Stimulated activated CD8-positive, alpha-beta memory T cell treated with anti-CD3 and anti-CD28 coated beads, Interleukin-2, amount 100 ng/mL, for 1 hour (primary cell): ENCODE measurements at regions not wholly inside any gene's neighbourhood (a gene's known extent, or its start where the extent isn't known, plus 50 kb on each side); places are given as distances from the start of the nearest gene placed in this dataset.

Source experiments
- DNase-seq, 2 donors: peaks; one replicate each; pipeline ENCODE4 v3.0.0-alpha.2; 2020; ENCODE audit warnings: low read depth in 2 of 2

DNA sequence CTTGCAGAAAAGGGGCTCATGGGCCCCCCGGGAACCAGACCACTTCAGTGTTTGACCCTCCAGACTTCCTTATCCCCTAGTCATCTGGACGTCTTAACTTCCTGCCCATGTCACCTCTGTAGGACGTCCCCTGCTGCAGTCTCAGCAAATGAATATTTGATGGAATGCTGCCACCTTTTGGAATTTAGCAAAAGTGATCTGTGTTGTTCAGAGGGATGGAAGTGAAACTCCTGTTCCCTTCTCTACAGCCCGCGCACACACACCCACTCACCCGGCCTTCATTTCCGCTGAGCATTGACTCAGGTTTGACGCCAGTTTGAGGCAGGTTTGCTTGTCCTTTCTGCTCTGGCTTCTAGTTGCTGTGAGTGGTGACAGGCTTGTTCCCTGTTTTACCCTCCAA lies 507.2 kb upstream of the EEF2KMT start:
- no peak for DNase-seq

DNA sequence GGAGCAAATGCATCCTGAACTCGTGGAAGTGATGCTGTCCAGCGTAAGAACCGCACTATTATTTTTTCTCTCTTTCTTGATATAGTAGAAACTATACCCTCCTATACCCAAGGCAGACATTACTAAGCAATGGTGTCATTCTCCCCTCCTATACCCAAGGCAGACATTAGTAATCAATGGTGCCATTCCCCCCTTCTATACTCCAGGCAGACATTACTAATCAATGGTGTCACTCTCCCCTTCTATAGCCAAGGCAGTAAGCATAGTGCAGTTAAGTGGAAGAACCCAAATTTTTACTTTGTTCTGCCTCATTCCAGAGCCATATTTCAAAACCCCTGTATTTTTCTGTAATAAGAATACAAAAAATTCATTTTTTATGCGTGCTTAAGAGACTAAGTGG lies 506.2 kb upstream of the EEF2KMT start:
- no peak for DNase-seq

DNA sequence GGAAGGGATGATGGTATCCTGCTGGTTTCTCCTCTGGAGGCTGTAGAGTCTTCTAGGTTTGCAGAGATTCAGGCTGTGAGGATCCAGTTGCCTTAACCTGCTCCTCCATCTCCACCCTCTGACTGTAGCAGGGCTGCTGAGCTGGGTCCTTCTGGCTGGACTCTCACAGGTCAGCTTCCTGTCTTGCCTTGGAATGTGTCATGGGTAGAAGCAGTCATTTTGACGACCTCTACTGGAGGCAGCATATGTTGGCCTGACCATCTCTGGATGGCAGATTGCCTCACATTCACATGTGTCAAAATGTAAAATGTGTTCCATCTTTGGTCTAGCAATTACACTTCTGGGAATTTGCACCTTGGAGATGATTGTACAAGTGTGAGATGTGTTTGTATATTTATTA lies 504.4 kb upstream of the EEF2KMT start:
- no peak for DNase-seq

DNA sequence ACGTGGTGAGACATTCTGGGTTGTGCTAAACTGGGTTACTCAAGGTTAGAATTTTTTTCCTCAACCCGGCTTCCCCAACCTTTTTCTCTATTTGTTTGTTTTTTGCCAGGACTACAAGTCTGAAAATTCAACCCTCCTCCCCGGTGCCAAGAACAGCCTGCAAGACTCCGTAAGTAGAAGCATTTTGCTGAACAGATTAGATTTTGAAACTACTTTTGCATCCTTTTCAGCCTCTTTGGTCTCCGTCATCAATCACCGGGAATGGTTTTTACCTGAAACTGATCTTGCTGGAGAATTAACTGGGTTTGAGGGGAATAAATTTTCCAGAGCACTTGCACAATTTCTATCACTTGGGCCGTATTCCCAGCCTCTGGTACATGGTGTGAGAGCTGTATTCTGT lies 501.2 kb upstream of the EEF2KMT start:
- no peak for DNase-seq

DNA sequence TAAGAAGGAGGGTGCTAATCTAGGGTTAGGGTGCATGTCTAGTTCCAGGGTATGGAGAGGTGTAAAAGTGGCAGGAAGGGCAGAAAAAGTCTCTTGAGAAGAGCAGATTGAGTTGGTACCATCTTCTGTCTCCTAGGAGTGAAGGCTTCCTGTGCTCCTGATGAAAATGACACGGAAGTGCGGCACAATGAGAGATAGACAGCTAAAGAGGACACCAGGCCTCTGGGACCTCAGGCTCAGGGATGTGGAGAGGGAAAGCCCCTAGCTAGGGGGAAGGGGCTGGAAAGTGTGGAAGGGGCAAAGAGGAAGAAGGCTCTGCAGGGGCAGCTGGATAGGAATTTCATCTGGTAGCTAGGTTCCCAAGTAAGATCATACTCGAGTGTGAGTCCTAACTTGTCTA lies 498.3 kb upstream of the EEF2KMT start:
- DNase-seq, result no peak

DNA sequence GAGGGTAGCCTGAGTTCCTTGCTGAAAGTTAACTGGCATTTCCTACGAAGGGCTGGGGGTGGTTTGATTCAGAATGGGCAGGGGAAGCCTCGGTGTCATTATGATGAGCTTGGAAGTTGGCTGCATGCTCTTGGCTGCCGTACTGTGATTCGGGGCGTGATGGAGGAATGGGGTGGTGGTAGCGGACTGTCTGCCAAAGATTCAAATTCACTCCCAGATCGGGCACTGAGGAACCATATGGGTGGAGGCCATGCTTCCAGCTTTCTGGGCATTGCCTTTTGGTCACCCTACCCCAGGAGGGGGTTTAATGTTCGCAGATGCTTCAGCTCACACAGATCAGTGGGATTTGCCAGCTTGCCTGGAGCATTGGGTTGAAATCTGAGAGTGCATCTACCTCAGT lies 492.8 kb upstream of the EEF2KMT start:
- no peak for DNase-seq

DNA sequence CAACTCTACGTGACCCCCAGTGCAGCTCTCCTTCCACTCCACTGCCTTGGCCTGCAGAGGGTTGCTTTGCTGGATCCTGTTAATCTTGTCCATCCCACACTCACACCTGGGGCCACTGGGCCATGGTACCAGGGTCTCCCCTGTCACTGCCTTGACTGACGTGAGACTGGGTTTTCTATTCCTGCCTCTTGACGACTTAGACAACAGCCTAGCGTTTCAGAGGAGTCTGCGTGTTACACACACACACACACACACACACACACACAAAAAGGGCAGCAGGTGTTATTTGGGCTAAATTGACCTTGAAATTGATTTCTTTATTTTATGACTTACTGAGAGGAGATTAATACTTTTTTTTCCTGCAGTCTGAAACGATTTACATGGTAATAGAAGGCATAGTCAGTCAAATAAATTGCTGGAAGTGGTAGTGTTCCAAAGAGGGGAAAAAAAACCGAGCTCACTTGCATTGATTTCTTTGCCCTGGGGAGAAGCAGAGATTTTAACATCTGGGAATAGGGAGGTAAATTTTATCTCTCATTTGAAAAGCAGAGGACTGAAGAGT lies 492.3 kb upstream of the EEF2KMT start:
- DNase-seq, result no peak

DNA sequence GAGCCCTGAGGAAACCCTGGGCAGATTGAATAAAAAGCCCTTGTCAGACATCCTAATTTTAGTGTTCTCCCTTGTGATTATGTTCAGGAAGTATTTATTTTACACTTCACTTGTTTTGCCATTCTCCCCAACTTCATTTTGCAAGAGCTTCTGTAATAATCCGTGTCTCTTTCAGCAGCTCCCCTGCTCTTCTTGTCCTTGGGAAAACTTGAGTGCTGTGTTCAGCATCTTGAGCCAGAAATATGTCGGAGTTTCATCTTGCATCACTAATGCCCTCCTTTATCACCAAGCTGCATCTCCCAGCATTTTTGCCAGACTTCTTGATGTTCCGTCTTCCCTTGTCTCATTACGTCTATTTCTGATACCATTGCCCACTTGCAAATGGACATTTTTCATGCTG lies 486.5 kb upstream of the EEF2KMT start:
- no peak for DNase-seq

DNA sequence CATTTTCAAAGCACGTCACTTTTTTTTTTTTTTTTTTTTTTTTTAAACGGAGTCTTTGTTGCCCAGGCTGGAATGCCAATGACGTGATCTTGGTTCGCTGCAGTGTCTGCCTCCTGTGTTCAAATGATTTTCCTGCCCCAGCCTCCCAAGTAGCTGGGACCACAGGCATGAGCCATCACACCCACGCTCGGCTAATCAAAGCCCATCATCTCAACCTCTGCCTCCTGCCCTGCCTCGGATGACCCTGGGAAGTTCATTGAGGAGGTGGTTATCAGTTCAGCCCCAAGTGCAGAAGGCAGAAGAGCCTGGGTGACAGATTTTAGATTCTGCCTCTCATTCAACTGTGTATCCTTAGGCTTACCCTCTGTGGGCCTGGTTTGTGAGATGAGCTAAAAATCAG lies 484.9 kb upstream of the EEF2KMT start:
- DNase-seq, result no peak

DNA sequence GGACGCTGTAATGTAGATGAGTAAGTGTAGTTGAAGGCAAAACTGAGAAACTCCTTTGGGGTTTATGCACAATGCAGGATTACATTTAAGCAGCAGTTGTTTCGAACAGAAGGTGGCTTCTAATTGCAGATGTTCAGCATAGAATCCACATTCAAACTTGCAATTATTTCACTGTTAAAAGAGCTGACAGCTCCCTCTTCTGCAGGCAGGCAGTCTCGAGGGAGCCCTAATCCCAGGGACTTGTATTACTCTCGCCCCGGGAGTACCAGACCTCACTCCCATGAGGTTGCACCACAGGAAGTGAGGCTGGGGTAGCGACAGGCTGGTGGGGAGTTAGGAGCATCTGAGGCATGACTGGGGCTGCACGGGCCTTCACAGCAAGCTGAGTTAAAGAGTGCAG lies 484.3 kb upstream of the EEF2KMT start:
- no peak for DNase-seq

DNA sequence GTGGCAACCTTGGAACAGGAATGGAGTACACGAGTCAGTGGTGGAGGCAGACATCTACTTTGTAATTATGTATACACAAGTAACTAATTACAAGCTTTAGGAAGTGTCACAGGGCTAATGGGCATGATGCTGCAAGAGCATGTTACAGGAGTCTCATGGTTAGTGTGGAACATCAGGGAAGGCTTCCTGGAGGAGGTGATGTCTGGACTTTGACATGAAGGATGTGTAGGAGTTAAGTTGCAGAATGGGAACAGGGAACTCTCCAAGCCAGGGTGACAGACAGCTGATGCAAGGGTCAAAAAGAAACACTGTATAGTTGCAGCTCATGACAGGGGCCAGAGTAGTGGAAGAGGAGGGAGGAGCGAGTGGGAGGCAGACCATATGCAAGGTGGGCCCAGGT lies 483.8 kb upstream of the EEF2KMT start:
- no peak for DNase-seq

DNA sequence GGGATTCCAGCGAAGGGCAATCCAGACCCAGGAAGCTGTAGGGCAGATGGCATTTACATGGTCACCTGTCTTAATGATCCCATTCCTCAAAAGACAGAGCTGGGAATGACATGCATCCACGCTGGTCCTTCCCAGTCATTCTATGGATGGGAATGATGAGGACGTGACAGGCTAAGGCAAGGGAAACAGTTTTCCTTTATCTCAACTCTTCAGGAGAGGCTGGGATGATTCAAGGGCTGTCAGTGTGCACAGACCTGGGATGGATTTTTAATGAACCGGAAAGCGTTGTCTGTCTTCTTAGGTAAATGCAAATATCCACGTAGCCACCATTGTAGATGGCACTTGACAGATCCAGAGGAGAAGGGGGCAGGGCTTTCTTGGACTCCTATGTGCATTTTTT lies 483.2 kb upstream of the EEF2KMT start:
- no peak for DNase-seq

DNA sequence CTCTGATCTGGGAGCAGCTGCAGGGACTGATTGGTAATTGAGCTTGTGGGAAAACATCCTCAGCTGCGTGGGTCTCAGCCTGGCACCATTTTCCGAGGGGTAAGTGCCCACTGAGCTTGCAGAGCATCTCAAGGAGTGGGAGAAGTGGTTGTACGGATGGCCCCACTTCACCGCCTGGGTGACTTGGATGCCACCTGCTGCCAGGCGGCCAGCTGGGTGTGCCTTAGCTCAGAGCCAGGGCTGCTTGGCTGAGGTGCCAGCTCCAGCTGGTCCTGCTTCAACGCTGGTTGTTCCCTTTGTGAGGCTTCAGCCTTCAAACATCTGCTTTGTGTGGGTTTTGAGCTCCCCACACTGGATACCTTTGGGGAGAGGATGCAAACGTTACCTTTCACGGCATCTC lies 482.7 kb upstream of the EEF2KMT start:
- DNase-seq, result no peak

DNA sequence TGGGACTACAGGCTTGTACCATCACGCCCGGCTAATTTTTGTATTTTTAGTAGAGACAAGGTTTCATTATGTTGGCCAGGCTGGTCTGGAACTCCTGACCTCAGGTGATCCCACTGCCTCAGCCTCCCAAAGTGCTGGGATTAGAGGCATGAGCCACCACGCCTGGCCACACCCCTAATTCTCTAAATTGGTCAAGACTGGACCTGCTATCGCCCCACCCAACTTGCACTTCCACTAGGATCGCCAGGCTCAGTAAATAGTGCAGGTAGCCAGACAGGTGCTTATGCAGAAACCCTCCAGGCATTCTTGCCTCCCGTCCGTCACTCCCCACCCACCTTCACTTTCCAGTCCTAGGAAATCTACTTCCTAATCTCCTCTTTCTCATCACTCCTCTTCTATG lies 481.4 kb upstream of the EEF2KMT start:
- no peak for DNase-seq

DNA sequence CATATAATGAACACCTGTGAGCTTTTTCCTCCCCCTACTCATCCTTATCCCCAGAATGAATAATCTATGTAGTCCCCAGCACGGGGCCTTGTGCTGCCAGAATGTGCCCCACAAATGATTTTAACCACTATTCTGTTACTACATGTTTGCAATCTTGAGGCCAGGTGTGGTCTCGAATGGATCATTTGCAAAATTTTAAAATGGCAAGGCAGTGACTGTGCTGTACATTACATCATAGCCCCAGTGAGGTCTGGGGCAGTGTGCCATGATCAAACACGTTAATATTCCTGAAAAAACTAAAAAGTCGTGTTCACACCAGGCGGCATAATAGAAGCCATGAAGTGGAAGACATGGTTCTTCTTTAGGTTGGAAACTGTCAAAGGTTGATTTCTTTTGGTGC lies 479.9 kb upstream of the EEF2KMT start:
- DNase-seq, result no peak

DNA sequence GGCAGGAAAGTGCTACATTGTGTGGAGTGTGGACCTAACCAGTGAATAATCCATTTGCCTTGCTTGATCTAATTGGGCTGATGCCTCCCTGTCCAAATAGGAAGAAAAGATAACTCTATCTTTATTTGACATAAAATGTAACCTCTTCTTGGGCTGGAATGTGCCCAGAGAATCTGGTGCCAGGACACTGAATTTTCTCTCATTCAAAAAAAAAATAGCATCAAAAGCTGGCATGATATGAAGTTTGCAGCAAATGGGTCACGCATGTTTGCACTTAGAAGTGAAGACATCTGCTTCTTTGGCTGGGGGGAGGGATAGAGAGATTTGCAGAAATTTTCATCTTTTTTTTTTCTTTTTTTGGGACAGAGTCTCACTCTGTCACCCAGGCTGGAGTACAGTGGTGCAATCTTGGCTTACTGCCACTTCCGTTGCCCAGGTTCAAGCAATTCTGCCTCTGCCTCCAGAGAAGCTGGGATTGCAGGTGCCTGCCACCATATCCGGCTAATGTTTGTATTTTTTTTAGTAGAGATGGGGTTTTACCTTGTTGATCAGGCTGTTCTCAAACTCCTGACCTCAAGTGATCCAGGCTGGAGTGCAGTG lies 478.2 kb upstream of the EEF2KMT start:
- no peak for DNase-seq

DNA sequence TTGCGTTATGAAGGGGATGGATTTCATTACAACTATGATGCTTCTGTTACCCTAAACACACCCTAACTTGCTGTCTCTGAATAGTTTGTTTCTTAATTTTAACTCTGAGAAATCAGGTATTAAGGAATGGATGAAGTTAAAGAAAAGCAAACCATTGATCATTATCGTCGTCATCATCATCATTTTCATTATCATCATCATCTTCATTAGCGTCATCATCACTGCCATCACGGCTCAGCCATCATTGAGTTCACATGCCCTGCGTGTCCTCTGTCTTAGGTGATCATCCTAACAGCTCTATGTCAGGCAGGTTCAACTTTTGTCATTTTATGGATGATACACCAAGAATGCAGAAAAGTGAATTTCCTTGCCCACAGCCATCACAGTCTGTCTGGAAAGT lies 477.5 kb upstream of the EEF2KMT start:
- no peak for DNase-seq

DNA sequence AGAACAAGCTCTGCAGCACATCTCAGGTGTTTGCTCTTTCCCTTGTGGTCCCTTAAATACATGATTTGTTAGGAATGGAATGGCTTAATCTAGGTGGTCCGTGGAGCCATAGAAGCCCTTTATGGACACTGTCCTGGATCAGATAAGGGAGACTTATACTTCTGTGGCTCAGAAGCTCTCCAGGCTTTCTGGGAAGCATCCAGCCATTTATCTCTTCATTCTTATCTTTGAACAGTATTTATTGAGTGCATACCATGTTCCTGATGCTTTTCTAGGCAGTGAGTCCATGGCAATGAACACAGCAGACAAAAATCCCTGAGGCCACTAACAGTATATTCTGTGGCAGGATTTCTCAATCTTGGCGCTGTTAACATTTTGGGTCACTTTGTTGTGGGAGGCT lies 474.5 kb upstream of the EEF2KMT start:
- DNase-seq, result no peak

DNA sequence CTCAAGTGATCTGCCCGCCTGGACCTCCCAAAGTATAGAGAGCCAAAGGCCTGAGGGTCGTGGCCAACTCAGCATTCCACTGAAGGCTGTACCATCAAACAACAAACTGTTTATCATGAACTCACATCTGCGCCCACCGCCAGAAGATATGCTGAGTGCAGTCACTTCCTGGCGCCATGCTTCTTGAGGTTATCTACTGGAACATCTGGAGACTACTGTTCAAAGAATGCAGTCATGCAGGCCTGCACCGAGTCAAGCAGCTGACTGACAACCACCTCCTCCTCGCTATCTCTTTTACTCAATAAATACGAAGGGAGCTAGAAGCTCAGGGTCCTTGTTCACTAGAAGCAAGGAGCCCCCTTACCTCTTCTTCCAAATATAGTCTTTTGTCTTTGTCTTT lies 473.9 kb upstream of the EEF2KMT start:
- DNase-seq, result no peak

DNA sequence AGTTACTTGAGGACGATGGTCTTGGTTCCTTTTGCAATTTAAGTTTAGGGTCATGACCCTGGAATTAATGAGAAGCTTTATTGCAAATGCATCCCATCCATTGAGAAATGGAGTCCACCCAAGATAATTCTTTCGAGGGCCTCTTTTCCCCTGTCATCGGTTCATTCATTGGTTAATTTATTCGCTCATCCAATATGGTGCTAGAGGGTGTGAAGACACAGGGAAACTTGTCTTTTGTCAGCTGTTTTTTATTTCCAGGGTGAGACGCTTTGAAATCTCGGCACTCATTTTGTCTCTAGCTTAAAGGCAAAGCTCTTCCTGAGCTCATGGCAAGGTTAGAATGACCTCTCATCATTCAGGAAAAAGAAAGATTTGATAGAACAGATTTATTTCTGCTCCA lies 464.2 kb upstream of the EEF2KMT start:
- no peak for DNase-seq

DNA sequence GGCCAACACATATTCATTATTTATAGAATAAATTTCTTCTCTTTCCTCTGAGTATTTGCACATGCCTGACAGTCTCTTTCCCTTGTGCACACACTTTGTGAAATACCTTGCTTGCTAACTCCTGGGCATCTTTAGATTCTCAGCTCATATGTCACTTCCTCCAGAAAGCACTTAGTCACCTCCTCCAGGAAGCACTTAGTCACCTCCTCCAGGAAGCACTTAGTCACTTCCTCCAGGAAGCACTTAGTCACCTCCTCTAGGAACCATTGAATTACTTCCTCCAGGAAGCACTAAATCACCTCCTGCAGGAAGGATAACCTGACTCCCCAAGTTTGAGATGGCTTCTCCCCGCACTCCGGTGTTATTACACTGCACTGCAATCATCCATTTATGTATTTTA lies 462.5 kb upstream of the EEF2KMT start:
- DNase-seq, result no peak

DNA sequence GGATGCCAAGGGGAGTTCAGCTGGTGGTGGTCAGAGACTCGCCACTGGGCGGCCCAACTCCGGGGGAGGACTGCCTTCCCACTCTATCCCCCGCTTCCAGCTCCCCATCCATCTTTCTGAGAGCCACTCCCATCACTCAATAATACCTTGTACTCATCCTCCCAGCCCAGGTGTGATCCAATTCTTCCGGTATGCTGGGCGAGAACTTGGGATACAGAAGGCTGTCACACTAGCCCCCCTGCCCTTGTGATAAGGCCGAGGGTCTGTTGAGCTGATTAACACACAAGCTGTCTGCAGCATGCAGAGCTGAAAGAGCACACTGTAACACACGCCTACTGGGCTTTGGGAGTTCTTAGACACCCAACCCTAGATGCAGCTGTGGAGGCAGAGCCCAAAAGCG lies 460.4 kb upstream of the EEF2KMT start:
- no peak for DNase-seq

DNA sequence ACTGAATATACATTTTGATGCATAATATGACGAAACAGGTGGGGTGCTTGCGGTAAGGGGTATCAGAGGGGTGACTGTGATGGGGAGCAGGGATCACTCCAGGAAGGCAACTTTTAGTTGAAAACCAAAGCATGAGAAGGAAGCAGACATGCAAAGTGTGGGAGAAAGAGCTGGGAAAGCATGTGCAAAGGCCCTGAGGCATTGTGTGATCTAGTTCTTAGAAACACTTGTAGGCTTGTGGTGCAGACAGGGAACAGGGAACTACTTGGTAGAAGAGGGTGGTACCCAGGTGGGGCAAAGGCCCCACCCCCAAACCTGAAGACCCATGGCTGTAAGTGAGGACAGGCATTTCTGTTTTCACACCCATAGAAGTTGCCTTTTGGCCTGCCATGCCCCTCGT lies 459.9 kb upstream of the EEF2KMT start:
- no peak for DNase-seq

DNA sequence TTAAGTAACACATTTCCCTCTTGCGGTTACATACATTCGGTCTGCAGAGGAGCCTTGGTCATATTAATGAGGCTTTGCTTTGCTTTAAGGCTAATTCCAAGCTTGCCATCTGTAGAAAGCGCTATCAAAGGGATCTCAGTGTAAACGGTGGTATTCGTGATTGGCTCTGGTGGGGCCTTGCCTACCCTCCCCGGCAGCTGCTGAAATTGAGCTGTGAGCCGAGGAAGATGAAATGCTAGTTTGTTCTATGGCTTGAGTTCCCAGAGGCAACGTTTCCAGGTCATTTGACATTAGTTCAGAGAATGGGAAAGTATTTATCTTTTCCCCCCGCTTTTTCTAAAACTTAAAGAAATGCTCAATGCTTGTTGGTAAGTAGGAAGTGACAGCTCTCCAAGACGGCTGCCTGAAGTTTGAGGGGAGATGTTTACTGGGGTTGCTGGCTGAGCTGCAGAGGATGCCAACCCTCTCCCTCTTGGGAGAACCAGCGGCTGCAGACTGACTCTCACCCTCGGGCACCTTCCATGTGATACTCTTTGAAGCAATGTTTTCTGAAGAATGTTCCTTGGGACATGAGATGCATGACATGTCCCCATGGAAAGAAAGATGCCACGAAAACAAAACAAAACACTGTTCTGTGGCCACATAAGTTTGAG lies 458.7 kb upstream of the EEF2KMT start:
- DNase-seq, result no peak
